ENCODE measurements at regions not wholly inside any gene's neighbourhood (a gene's known extent, or its start where the extent isn't known, plus 50 kb on each side); places are given as distances from the start of the nearest gene placed in this dataset.
A peak's percentile ranks its signal among the peaks of the same experiment; 100 is the strongest.

GRCh38 chr1:20413776-20414140 is 72.3 kb downstream of the CAMK2N1 start:
- DNase-seq (ENCODE audit: low spot score in 2 of 2), result peak in 1 of 2 donors; percentile 70
- TF ChIP-seq CTCF (IDR thresholded peaks at IDR 0.05), result no peak
- no peak for TF ChIP-seq POLR2A (IDR thresholded peaks at IDR 0.05)
- WGBS, 2 donors, result 83 to 85% methylated on average over 3 of the region's 3 CpGs
- intact Hi-C loops (cut with DNase I; ENCODE audit: low total_unique reads), result no loop called here
- H3K4me3 ChIP-seq (ENCODE audit: low read depth, poor library complexity, severe bottlenecking), result no peak overlapping the region

- no peak overlapping the region for H3K4me3 ChIP-seq (ENCODE audit: low read depth, poor library complexity, severe bottlenecking)
- peak in 1 of 2 donors; percentile 78 for DNase-seq (ENCODE audit: low spot score in 2 of 2)
- intact Hi-C loops (cut with DNase I; ENCODE audit: low total_unique reads), result no loop called here
- TF ChIP-seq CTCF (IDR thresholded peaks at IDR 0.05) (no peak), POLR2A (IDR thresholded peaks at IDR 0.05) (no peak)
- 75 to 78% methylated on average over 11 of the region's 11 CpGs for WGBS, 2 donors
Observed at GRCh38 chr1:20413136-20413775, 72.8 kb downstream of the CAMK2N1 start.

- WGBS, 2 donors, result 64 to 67% methylated on average over 9 to 10 of the region's 10 CpGs
- no peak for TF ChIP-seq POLR2A (IDR thresholded peaks at IDR 0.05)
- no peak for TF ChIP-seq CTCF (IDR thresholded peaks at IDR 0.05)
- DNase-seq (ENCODE audit: low spot score in 2 of 2), result peak in 1 of 2 donors; percentile 78
- no peak overlapping the region for H3K4me3 ChIP-seq (ENCODE audit: low read depth, poor library complexity, severe bottlenecking)
- intact Hi-C loops (cut with DNase I; ENCODE audit: low total_unique reads), result no loop called here
Observed at GRCh38 chr1:20411196-20411980, 74.6 kb downstream of the CAMK2N1 start.

DNA sequence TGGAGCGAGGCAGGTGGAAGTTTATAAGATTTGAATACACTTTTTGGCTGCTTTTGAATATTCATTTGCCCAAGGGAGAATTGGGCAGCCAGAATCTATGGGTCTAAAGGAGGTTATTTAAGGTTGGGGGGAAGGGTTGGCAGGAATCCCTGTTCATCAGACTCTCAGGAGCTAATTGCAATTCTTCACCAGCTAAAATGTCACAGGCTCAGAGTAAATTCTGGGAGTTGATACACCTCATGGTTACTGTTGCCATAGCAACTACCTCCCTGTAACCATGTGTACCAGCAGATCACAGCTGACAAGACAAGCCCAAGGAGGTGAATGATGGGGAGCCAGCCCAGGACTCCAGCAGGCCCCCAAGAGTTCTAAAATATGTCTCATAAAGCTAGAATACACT is 75.5 kb downstream of the CAMK2N1 start:
- peak in 1 of 2 donors; percentile 14 for DNase-seq (ENCODE audit: low spot score in 2 of 2)
- WGBS, 2 donors, result 89 to 100% methylated on average over 1 of the region's 1 CpG
- intact Hi-C loops (cut with DNase I; ENCODE audit: low total_unique reads), result no loop called here
- TF ChIP-seq CTCF (IDR thresholded peaks at IDR 0.05) (no peak), POLR2A (IDR thresholded peaks at IDR 0.05) (no peak)
- H3K4me3 ChIP-seq (ENCODE audit: low read depth, poor library complexity, severe bottlenecking), result no peak overlapping the region

- WGBS, 2 donors, result 82 to 85% methylated on average over 8 of the region's 8 CpGs
- intact Hi-C loops (cut with DNase I; ENCODE audit: low total_unique reads), result no loop called here
- H3K4me3 ChIP-seq (ENCODE audit: low read depth, poor library complexity, severe bottlenecking), result no peak overlapping the region
- peak in 1 of 2 donors; percentile 39 for DNase-seq (ENCODE audit: low spot score in 2 of 2)
- no peak for TF ChIP-seq CTCF (IDR thresholded peaks at IDR 0.05)
- TF ChIP-seq POLR2A (IDR thresholded peaks at IDR 0.05), result no peak
Observed at GRCh38 chr1:20409971-20410370, 76.0 kb downstream of the CAMK2N1 start.
